ENCODE measurements at regions not wholly inside any gene's neighbourhood (a gene's known extent, or its start where the extent isn't known, plus 50 kb on each side); places are given as distances from the start of the nearest gene placed in this dataset.

- TF ChIP-seq CTCF (IDR thresholded peaks at IDR 0.05) (no peak), ZFX (IDR thresholded peaks at IDR 0.05; ENCODE audit: borderline replicate concordance) (no peak)
Measured at GRCh38 chr4:27913738-27914137, 1053.1 kb downstream of the STIM2 start.
